HFFc6 (cell line): ENCODE measurements at regions not wholly inside any gene's neighbourhood (a gene's known extent, or its start where the extent isn't known, plus 50 kb on each side); places are given as distances from the start of the nearest gene placed in this dataset.

Source experiments
- DNase-seq: peaks from one replicate; pipeline ENCODE4 v3.0.0-alpha.2; 2018
- H3K27ac Mint-ChIP-seq: 2 replicates; pipeline ENCODE4 v1.8.0; 2020; ENCODE audit warnings: mild to moderate bottlenecking, mixed read lengths
- H3K27me3 Mint-ChIP-seq: 2 replicates; pipeline ENCODE4 v1.8.0; 2021; ENCODE audit warnings: mild to moderate bottlenecking, moderate library complexity, mixed read lengths; ENCODE audit not compliant: insufficient read depth
- H3K36me3 Mint-ChIP-seq: 2 replicates; pipeline ENCODE4 v1.8.0; 2021; ENCODE audit warnings: low read depth, mixed read lengths
- H3K4me1 Mint-ChIP-seq: 2 replicates; pipeline ENCODE4 v1.8.0; 2020; ENCODE audit warnings: low read depth, mixed read lengths
- H3K4me3 Mint-ChIP-seq: 2 replicates; pipeline ENCODE4 v1.8.0; 2020; ENCODE audit warnings: mild to moderate bottlenecking, moderate library complexity, mixed read lengths
- H3K9me3 Mint-ChIP-seq: 2 replicates; pipeline ENCODE4 v1.8.0; 2020; ENCODE audit warnings: mild to moderate bottlenecking, mixed read lengths
- CTCF ChIP-seq: fragments of 200-600 bp; sonication (generic); IDR thresholded peaks from 2 replicates; pipeline ENCODE4 v1.5.0; 2021; ENCODE audit warnings: antibody characterized with exemption, mild to moderate bottlenecking

GRCh38 chrX:7789200-7789599 lies 53.8 kb upstream of the VCX start:
- Mint-ChIP-seq H3K4me1 (no peaks in the 10 kb centered on the region), H3K4me3 (no peak overlapping the region), H3K27ac (no peak overlapping the region), H3K9me3 (peaks cover 13% of the 10 kb centered on the region), H3K27me3 (no peaks in the 10 kb centered on the region; the same call in 1 of the 2 replicates), H3K36me3 (no peaks in the 10 kb centered on the region)
- DNase-seq, result no peak
- TF ChIP-seq CTCF, result no peak

- Mint-ChIP-seq H3K4me3 (no peak overlapping the region), H3K4me1 (no peaks in the 10 kb centered on the region), H3K27me3 (no peaks in the 10 kb centered on the region; the same call in 1 of the 2 replicates), H3K9me3 (peaks cover 18% of the 10 kb centered on the region), H3K36me3 (no peaks in the 10 kb centered on the region), H3K27ac (no peak overlapping the region)
- DNase-seq, result no peak
- TF ChIP-seq CTCF, result no peak
These were observed 54.6 kb upstream of the VCX start for GRCh38 chrX:7788334-7788733.

GRCh38 chrX:7787714-7788113 lies 55.3 kb upstream of the VCX start:
- H3K36me3 Mint-ChIP-seq, result no peaks in the 10 kb centered on the region
- H3K4me1 Mint-ChIP-seq, result no peaks in the 10 kb centered on the region
- no peak for DNase-seq
- no peak overlapping the region for H3K27ac Mint-ChIP-seq
- no peaks in the 10 kb centered on the region; the same call in 1 of the 2 replicates for H3K27me3 Mint-ChIP-seq
- H3K9me3 Mint-ChIP-seq, result peaks cover 18% of the 10 kb centered on the region
- no peak overlapping the region for H3K4me3 Mint-ChIP-seq
- TF ChIP-seq CTCF, result no peak

- no peak overlapping the region for H3K4me3 Mint-ChIP-seq
- H3K4me1 Mint-ChIP-seq, result no peaks in the 10 kb centered on the region
- no peak overlapping the region for H3K27ac Mint-ChIP-seq
- TF ChIP-seq CTCF, result no peak
- no peaks in the 10 kb centered on the region; the same call in 1 of the 2 replicates for H3K27me3 Mint-ChIP-seq
- peaks cover 12% of the 10 kb centered on the region; the same call in 1 of the 2 replicates for H3K9me3 Mint-ChIP-seq
- DNase-seq, result no peak
- H3K36me3 Mint-ChIP-seq, result no peaks in the 10 kb centered on the region
These were observed 58.4 kb upstream of the VCX start for GRCh38 chrX:7784580-7784979.

- H3K27me3 Mint-ChIP-seq, result no peaks in the 10 kb centered on the region
These were observed 63.3 kb upstream of the VCX start for GRCh38 chrX:7779644-7780043.

More at GRCh38 chrX:7779644-7780043, 63.3 kb upstream of the VCX start:
- Mint-ChIP-seq H3K27ac (no peak overlapping the region), H3K9me3 (peaks cover 15% of the 10 kb centered on the region), H3K36me3 (no peaks in the 10 kb centered on the region), H3K4me1 (no peaks in the 10 kb centered on the region), H3K4me3 (no peak overlapping the region)
- TF ChIP-seq CTCF, result no peak
- no peak for DNase-seq
